SK-N-SH (cell line): ENCODE measurements at regions not wholly inside any gene's neighbourhood (a gene's known extent, or its start where the extent isn't known, plus 50 kb on each side); places are given as distances from the start of the nearest gene placed in this dataset.

ENCODE experiments used
- CTCF ChIA-PET: fragments of 300-600, 350-600 bp; formaldehyde crosslinking; extraction: SDS; loops from one replicate; lab custom pipeline; 2021; lab: Yijun Ruan, JAX
- POLR2A ChIA-PET: fragments of 350-600 bp; sonication (Branson Sonifier 250); formaldehyde crosslinking; extraction: SDS; loops from one replicate; lab custom pipeline; 2020; ENCODE audit warnings: antibody characterized with exemption, inconsistent platforms; lab: Yijun Ruan, JAX
- DNase-seq: peaks from one replicate; pipeline ENCODE4 v3.0.0; 2012
- H2AFZ ChIP-seq: fragments of 200-600 bp; sonication (generic); 2 replicates; pipeline ENCODE4 v1.8.1; 2016; ENCODE audit warnings: antibody characterized with exemption, mild to moderate bottlenecking, low read depth
- H3F3A ChIP-seq: fragments of 200-600 bp; sonication (generic); replicated peaks from 2 replicates; pipeline ENCODE3; 2016; ENCODE audit warnings: antibody characterized with exemption, mild to moderate bottlenecking; ENCODE audit not compliant: insufficient read depth
- H3K27ac ChIP-seq, 2 experiments: fragments of 200-500 bp in 1 of 2; fragments of 200-600 bp in 1 of 2; sonication (Bioruptor generic) in 1 of 2; sonication (generic), shearing (Covaris generic) in 1 of 2; 2 replicates each; pipeline versions ENCODE4 v1.5.1 to v1.6.1; 2014 to 2016; ENCODE audit warnings: low read depth in 2 of 2, inconsistent platforms in 1 of 2, low read length in 1 of 2, mild to moderate bottlenecking in 1 of 2, mixed read lengths in 1 of 2
- H3K27me3 ChIP-seq: fragments of 200-600 bp; sonication (generic), shearing (Covaris generic); 2 replicates; pipeline ENCODE4 v1.6.1; 2016; ENCODE audit warnings: mixed run types; ENCODE audit not compliant: insufficient read depth
- H3K36me3 ChIP-seq, 2 experiments: fragments of 200-500 bp in 1 of 2; fragments of 200-600 bp in 1 of 2; sonication (Bioruptor generic) in 1 of 2; sonication (generic) in 1 of 2; replicated peaks in 1 of 2; 2 replicates each; pipeline versions ENCODE3 to v1.5.1; 2014 to 2016; ENCODE audit warnings: low read length in 1 of 2, mild to moderate bottlenecking in 1 of 2; ENCODE audit not compliant: insufficient read depth in 2 of 2, control insufficient read depth in 1 of 2
- H3K4me1 ChIP-seq, 2 experiments: fragments of 200-500 bp in 1 of 2; fragments of 200-600 bp in 1 of 2; sonication (Bioruptor generic) in 1 of 2; sonication (generic), shearing (Covaris generic) in 1 of 2; 2 replicates each; pipeline versions ENCODE4 v1.5.1 to v1.6.1; 2014 to 2016; ENCODE audit warnings: low read depth in 1 of 2, low read length in 1 of 2, mixed run types in 1 of 2; ENCODE audit not compliant: insufficient read depth in 2 of 2, control insufficient read depth in 1 of 2
- H3K4me2 ChIP-seq: fragments of 200-600 bp; sonication (generic), shearing (Covaris generic); 2 replicates; pipeline ENCODE4 v1.6.1; 2017; ENCODE audit warnings: mixed run types
- H3K4me3 ChIP-seq, 2 experiments: fragments of 200-500 bp in 1 of 2; fragments of 200-600 bp in 1 of 2; sonication (Bioruptor generic) in 1 of 2; sonication (generic), shearing (Covaris generic) in 1 of 2; 2 replicates each; pipeline versions ENCODE4 v1.5.1 to v1.8.1; 2014 to 2016; ENCODE audit warnings: low read depth in 2 of 2, inconsistent platforms in 1 of 2, low read length in 1 of 2, mild to moderate bottlenecking in 1 of 2, mixed read lengths in 1 of 2, moderate library complexity in 1 of 2
- H3K79me2 ChIP-seq: fragments of 200-600 bp; sonication (generic); 2 replicates; pipeline ENCODE4 v1.8.1; 2017; ENCODE audit warnings: mild to moderate bottlenecking; ENCODE audit not compliant: insufficient read depth
- H3K9ac ChIP-seq: fragments of 200-600 bp; sonication (generic); 2 replicates; pipeline ENCODE4 v1.6.1; 2017; ENCODE audit warnings: mixed run types
- H3K9me2 ChIP-seq: fragments of 200-600 bp; sonication (generic); 2 replicates; pipeline ENCODE4 v1.6.1; 2017; ENCODE audit warnings: mixed run types
- H3K9me3 ChIP-seq: fragments of 200-600 bp; sonication (generic); 2 replicates; pipeline ENCODE4 v1.6.1; 2017; ENCODE audit warnings: mixed run types, mild to moderate bottlenecking, moderate library complexity
- H4K20me1 ChIP-seq: fragments of 200-600 bp; sonication (generic); 2 replicates; pipeline ENCODE4 v1.6.1; 2017; ENCODE audit warnings: mild to moderate bottlenecking, mixed run types; ENCODE audit not compliant: insufficient read depth
- CHD2 ChIP-seq: fragments of 150-350 bp; IDR thresholded peaks from 2 replicates; pipeline ENCODE4 v1.6.1; 2018; ENCODE audit warnings: low read length; ENCODE audit not compliant: partially characterized antibody
- ELF1 ChIP-seq: IDR thresholded peaks from 2 replicates; pipeline ENCODE4 v1.4.0; 2012
- EP300 ChIP-seq, 2 experiments: IDR thresholded peaks; 2 replicates each; pipeline versions ENCODE4 v1.4.0 to v1.6.1; 2012; ENCODE audit warnings: borderline replicate concordance in 1 of 2, low read depth in 1 of 2, low read length in 1 of 2
- GABPA ChIP-seq: IDR thresholded peaks from 2 replicates; pipeline ENCODE4 v1.4.0; 2012; ENCODE audit warnings: low read depth, mild to moderate bottlenecking
- JUND ChIP-seq: IDR thresholded peaks from 2 replicates; pipeline ENCODE4 v1.4.0; 2012
- MEF2A ChIP-seq: IDR thresholded peaks from 2 replicates; pipeline ENCODE4 v1.4.0; 2012; ENCODE audit warnings: low read depth, borderline replicate concordance
- MXI1 ChIP-seq: IDR thresholded peaks from 2 replicates; pipeline ENCODE4 v1.6.1; 2012; ENCODE audit warnings: mild to moderate bottlenecking, low read depth, low read length, improper control_type of control experiment
- NRF1 ChIP-seq: IDR thresholded peaks from 2 replicates; pipeline ENCODE4 v1.6.1; 2012; ENCODE audit warnings: low read depth, mild to moderate bottlenecking, low read length
- RAD21 ChIP-seq: IDR thresholded peaks from 2 replicates; pipeline ENCODE4 v1.6.1; 2012; ENCODE audit warnings: mild to moderate bottlenecking, low read length
- RFX5 ChIP-seq: IDR thresholded peaks from 2 replicates; pipeline ENCODE4 v1.6.1; 2012; ENCODE audit warnings: mild to moderate bottlenecking, improper control_type of control experiment, low read length
- TAF1 ChIP-seq: IDR thresholded peaks from 2 replicates; pipeline ENCODE4 v1.6.1; 2012; ENCODE audit warnings: low read depth, mild to moderate bottlenecking, low read length, moderate library complexity, borderline replicate concordance
- TCF12 ChIP-seq: IDR thresholded peaks from 2 replicates; pipeline ENCODE4 v1.4.0; 2012
- TEAD4 ChIP-seq: IDR thresholded peaks from 2 replicates; pipeline ENCODE4 v1.4.0; 2012; ENCODE audit warnings: mild to moderate bottlenecking, borderline replicate concordance; ENCODE audit not compliant: insufficient read depth
- YY1 ChIP-seq: IDR thresholded peaks from 2 replicates; pipeline ENCODE4 v1.4.0; 2012; ENCODE audit warnings: low read depth, mild to moderate bottlenecking
- WGBS: methylation state at CpG from one replicate; pipeline ENCODE4 v1.1.6; 2017; ENCODE audit warnings: low lambda C conversion rate; 5-methylcytosine and 5-hydroxymethylcytosine counted together
- TF ChIP-seq, protein P1 (sequence below): IDR thresholded peaks from 2 replicates; pipeline ENCODE4 v1.4.0; 2012; ENCODE audit warnings: low read depth, borderline replicate concordance
- TF ChIP-seq, protein P2 (sequence below): IDR thresholded peaks from 2 replicates; pipeline ENCODE4 v1.4.0; 2012; ENCODE audit warnings: low read depth
- TF ChIP-seq, protein P3 (sequence below): fragments of 200-600 bp; sonication (generic); IDR thresholded peaks from 2 replicates; pipeline ENCODE4 v1.6.1; 2017; ENCODE audit warnings: antibody characterized with exemption, mild to moderate bottlenecking, moderate library complexity
- TF ChIP-seq, protein P4 (sequence below): fragments of 150-350 bp; IDR thresholded peaks from 2 replicates; pipeline ENCODE4 v1.6.1; 2017; ENCODE audit warnings: antibody characterized with exemption, low read length, low read depth, borderline replicate concordance

DNA sequence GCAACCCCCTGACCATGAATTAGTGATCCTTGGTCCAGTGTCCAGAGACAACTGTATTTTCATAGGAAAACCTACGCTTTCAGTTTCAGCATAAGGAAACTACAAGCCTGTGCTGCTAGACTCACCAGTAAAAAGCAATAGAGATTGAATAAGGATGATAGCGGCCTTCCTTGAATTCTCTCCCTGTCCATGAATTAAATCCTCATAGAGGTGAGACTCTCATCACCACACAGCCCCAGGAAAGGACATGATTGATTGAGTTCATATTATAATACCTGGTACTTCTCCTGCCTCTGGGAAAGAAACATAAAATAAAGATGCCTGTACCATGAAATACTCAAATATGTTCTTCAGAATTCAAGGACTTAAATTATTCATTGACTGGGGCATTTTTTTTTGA lies 146.3 kb upstream of the SPOPL start:
- Histone ChIP-seq H4K20me1 (no peaks in the 10 kb centered on the region), H3K79me2 (no peaks in the 10 kb centered on the region), H3K9me3 (no peaks in the 10 kb centered on the region), H3F3A (no peaks in the 10 kb centered on the region), H3K27ac (no peak overlapping the region), H2AFZ (no peak overlapping the region), H3K4me3 (no peak overlapping the region), H3K4me1 (no peaks in the 10 kb centered on the region), H3K9me2 (no peaks in the 10 kb centered on the region), H3K9ac (no peak overlapping the region), H3K36me3 (no peaks in the 10 kb centered on the region), H3K27me3 (no peaks in the 10 kb centered on the region), H3K4me2 (no peak overlapping the region)
- TF ChIP-seq JUND (no peak), EP300 (IDR thresholded peaks at IDR 0.05; ENCODE audit: borderline replicate concordance in 1 of 2, low read depth in 1 of 2, low read length in 1 of 2) (no peak), RFX5 (no peak), MEF2A (no peak), GABPA (no peak), YY1 (no peak), ELF1 (no peak), RAD21 (no peak)
- TF ChIP-seq, protein P1, sequence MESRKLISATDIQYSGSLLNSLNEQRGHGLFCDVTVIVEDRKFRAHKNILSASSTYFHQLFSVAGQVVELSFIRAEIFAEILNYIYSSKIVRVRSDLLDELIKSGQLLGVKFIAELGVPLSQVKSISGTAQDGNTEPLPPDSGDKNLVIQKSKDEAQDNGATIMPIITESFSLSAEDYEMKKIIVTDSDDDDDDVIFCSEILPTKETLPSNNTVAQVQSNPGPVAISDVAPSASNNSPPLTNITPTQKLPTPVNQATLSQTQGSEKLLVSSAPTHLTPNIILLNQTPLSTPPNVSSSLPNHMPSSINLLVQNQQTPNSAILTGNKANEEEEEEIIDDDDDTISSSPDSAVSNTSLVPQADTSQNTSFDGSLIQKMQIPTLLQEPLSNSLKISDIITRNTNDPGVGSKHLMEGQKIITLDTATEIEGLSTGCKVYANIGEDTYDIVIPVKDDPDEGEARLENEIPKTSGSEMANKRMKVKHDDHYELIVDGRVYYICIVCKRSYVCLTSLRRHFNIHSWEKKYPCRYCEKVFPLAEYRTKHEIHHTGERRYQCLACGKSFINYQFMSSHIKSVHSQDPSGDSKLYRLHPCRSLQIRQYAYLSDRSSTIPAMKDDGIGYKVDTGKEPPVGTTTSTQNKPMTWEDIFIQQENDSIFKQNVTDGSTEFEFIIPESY, result no peak
- TF ChIP-seq, protein P2, sequence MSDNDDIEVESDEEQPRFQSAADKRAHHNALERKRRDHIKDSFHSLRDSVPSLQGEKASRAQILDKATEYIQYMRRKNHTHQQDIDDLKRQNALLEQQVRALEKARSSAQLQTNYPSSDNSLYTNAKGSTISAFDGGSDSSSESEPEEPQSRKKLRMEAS, result no peak
- ChIA-PET CTCF (interaction anchor here (1.1 kb wide), 1 partner anchor 12 kb away, joined by 3 read pairs; no protein-coding TSS in a partner anchor), POLR2A (no interaction called here)
- no peak for DNase-seq
- 97% methylated on average over 2 of the region's 2 CpGs for WGBS

DNA sequence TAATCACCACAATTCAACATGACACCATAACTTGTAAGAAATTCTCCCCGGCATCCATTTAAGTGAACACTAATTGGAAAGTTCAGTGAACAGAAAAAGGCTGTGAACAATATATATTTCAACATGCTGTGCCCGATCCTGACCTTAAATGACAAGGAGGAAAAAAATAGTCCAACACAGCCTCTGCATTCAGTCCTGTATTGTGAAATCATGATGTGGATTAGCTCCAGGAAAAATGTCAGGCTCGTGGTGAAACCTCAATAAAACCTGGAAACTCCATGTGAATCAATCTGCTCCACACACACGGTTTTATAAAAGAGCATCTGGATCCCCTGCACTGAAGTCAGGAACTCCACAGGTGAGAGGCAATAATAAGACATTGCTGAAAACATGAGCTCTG lies 145.4 kb upstream of the SPOPL start:
- POLR2A ChIA-PET, result no interaction called here
- no peak overlapping the region for H2AFZ ChIP-seq
- no peak overlapping the region for H3K27ac ChIP-seq
- H3K4me3 ChIP-seq, result no peak overlapping the region
- H4K20me1 ChIP-seq, result no peaks in the 10 kb centered on the region
- no peak overlapping the region for H3K4me2 ChIP-seq
- H3K4me1 ChIP-seq, result no peaks in the 10 kb centered on the region
- no peaks in the 10 kb centered on the region for H3K27me3 ChIP-seq
- H3K9me2 ChIP-seq, result no peaks in the 10 kb centered on the region
- CTCF ChIA-PET, result interaction anchor here (0.9 to 1.3 kb wide), 3 partner anchors 11 to 408 kb away, joined by 3 to 5 read pairs (median 3); no protein-coding TSS in a partner anchor
- DNase-seq, result no peak
- 37% methylated on average over 4 of the region's 4 CpGs for WGBS
- H3F3A ChIP-seq, result no peaks in the 10 kb centered on the region
- H3K36me3 ChIP-seq, result no peaks in the 10 kb centered on the region
- TF ChIP-seq, protein P3, sequence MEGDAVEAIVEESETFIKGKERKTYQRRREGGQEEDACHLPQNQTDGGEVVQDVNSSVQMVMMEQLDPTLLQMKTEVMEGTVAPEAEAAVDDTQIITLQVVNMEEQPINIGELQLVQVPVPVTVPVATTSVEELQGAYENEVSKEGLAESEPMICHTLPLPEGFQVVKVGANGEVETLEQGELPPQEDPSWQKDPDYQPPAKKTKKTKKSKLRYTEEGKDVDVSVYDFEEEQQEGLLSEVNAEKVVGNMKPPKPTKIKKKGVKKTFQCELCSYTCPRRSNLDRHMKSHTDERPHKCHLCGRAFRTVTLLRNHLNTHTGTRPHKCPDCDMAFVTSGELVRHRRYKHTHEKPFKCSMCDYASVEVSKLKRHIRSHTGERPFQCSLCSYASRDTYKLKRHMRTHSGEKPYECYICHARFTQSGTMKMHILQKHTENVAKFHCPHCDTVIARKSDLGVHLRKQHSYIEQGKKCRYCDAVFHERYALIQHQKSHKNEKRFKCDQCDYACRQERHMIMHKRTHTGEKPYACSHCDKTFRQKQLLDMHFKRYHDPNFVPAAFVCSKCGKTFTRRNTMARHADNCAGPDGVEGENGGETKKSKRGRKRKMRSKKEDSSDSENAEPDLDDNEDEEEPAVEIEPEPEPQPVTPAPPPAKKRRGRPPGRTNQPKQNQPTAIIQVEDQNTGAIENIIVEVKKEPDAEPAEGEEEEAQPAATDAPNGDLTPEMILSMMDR, result no peak
- TF ChIP-seq EP300 (IDR thresholded peaks at IDR 0.05; ENCODE audit: borderline replicate concordance in 1 of 2, low read depth in 1 of 2, low read length in 1 of 2) (no peak), MEF2A (no peak), TAF1 (no peak), CHD2 (no peak), MXI1 (no peak), RFX5 (no peak), GABPA (no peak), YY1 (no peak), TCF12 (no peak), JUND (no peak), ELF1 (no peak), TEAD4 (no peak), NRF1 (no peak)
- TF ChIP-seq, protein P4, sequence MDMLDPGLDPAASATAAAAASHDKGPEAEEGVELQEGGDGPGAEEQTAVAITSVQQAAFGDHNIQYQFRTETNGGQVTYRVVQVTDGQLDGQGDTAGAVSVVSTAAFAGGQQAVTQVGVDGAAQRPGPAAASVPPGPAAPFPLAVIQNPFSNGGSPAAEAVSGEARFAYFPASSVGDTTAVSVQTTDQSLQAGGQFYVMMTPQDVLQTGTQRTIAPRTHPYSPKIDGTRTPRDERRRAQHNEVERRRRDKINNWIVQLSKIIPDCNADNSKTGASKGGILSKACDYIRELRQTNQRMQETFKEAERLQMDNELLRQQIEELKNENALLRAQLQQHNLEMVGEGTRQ, result no peak
- no peak overlapping the region for H3K9ac ChIP-seq
- H3K9me3 ChIP-seq, result no peaks in the 10 kb centered on the region
- H3K79me2 ChIP-seq, result no peaks in the 10 kb centered on the region
